Cardiac muscle cell (in vitro differentiated cells and primary cell): ENCODE measurements at regions not wholly inside any gene's neighbourhood (a gene's known extent, or its start where the extent isn't known, plus 50 kb on each side); places are given as distances from the start of the nearest gene placed in this dataset.

ENCODE experiments used
- DNase-seq, 2 donors: peaks; one replicate each; pipeline versions ENCODE4 v3.0.0 to v3.0.0-alpha.2; 2010 to 2017; ENCODE audit warnings: low read depth in 1 of 2, low spot score in 1 of 2
- H3K27ac ChIP-seq: fragments of 200-600 bp; sonication (generic); 2 replicates; pipeline ENCODE4 v1.5.1; 2016
- H3K27me3 ChIP-seq: fragments of 200-600 bp; sonication (generic); 2 replicates; pipeline ENCODE4 v1.6.0; 2016; ENCODE audit warnings: control low read depth
- H3K36me3 ChIP-seq: fragments of 200-600 bp; sonication (generic); 2 replicates; pipeline ENCODE4 v1.5.1; 2016; ENCODE audit warnings: control low read depth
- H3K4me1 ChIP-seq: fragments of 200-600 bp; sonication (generic); 2 replicates; pipeline ENCODE4 v1.8.1; 2017; ENCODE audit warnings: low read depth, mild to moderate bottlenecking, mixed run types
- H3K4me3 ChIP-seq: fragments of 200-600 bp; sonication (generic); 2 replicates; pipeline ENCODE4 v1.5.1; 2016; ENCODE audit warnings: mild to moderate bottlenecking
- H3K9me3 ChIP-seq: fragments of 200-600 bp; sonication (generic); 2 replicates; pipeline ENCODE4 v1.5.1; 2017; ENCODE audit warnings: low read depth, mild to moderate bottlenecking, control low read depth
- TF ChIP-seq, protein P1 (sequence below): IDR thresholded peaks from 2 replicates; pipeline ENCODE4 v1.5.1; 2012; ENCODE audit warnings: low read depth, mild to moderate bottlenecking, low read length

DNA sequence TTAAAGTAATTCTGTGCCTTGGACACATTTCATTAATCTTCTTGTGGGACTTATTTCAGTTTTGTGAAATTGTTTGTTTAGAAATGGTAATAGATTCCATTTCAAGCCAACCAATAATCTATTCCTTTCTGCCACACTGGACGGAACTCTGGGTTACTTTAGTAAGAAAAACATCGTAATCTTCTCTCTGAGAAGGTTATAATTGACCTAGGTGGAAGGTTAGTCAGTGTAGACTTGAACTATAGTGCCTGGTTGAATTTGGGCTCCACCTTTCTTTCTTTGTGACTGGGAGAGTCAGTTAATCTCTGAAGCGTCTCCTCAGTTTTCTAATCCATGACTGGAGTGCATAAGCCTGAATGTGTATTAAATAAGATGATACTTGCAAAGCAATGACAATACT, 89.7 kb upstream of the PRLR start:
- H3K4me3 ChIP-seq, result no peak overlapping the region
- no peaks in the 10 kb centered on the region for H3K36me3 ChIP-seq
- no peak overlapping the region for H3K27ac ChIP-seq
- TF ChIP-seq, protein P1, sequence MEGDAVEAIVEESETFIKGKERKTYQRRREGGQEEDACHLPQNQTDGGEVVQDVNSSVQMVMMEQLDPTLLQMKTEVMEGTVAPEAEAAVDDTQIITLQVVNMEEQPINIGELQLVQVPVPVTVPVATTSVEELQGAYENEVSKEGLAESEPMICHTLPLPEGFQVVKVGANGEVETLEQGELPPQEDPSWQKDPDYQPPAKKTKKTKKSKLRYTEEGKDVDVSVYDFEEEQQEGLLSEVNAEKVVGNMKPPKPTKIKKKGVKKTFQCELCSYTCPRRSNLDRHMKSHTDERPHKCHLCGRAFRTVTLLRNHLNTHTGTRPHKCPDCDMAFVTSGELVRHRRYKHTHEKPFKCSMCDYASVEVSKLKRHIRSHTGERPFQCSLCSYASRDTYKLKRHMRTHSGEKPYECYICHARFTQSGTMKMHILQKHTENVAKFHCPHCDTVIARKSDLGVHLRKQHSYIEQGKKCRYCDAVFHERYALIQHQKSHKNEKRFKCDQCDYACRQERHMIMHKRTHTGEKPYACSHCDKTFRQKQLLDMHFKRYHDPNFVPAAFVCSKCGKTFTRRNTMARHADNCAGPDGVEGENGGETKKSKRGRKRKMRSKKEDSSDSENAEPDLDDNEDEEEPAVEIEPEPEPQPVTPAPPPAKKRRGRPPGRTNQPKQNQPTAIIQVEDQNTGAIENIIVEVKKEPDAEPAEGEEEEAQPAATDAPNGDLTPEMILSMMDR, result no peak
- no peaks in the 10 kb centered on the region for H3K27me3 ChIP-seq
- no peaks in the 10 kb centered on the region for H3K9me3 ChIP-seq
- H3K4me1 ChIP-seq, result peaks cover 11% of the 10 kb centered on the region
- no peak for DNase-seq

DNA sequence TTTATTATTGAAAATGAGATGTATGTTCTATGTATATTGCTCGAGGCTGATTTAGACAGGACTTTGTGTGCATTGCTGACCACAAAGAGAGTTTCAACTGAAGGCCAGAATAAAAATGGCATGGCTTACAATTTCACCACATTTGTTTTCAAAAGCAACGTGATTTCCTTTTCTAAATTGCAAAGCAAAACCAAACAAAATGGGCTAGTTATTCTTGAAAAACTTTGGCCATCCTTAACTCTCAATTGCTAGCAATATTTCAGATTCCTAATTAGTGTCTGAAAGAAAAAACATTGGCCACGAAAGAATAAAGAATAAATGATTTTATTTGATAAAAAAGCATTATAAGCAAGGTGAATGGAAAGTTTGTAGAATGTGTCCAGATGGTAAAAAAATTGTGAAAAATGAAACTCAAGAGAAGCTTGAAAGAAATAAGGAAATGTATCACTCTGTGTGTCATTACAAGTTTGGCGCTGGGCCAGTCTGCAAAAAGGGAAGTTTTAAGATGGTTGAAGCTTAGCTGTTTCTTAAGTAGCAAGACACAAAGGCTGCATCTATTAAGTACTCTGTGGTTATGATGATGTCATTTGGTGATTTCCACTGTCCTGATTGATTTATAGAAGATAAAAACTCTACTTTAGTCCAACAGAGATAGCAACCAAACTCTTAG, 89.2 kb upstream of the PRLR start:
- Histone ChIP-seq H3K27ac (no peak overlapping the region), H3K4me3 (no peak overlapping the region), H3K4me1 (peaks cover 11% of the 10 kb centered on the region), H3K36me3 (no peaks in the 10 kb centered on the region), H3K27me3 (no peaks in the 10 kb centered on the region), H3K9me3 (no peaks in the 10 kb centered on the region)
- peak in 1 of 2 donors; percentile 59 for DNase-seq
- TF ChIP-seq, protein P1, result no peak

DNA sequence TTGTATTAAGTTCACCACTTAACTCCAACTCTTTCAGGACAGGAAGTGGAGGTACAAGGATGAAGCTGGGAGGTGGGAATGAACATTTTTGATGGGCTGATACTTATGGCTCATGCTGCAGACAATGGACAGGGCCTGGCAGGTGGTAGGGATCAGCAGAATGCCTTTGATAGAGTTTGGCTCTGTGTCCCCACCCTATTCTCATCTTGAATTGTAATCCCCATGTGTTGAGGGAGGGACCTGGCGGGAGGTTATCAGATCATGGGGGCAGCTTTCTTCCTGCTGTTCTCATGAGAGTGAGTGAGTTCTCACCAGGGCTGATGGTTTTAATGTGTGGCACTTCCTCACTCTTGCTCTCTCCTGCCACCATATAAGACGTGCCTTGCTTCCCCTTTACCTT, 87.3 kb upstream of the PRLR start:
- Histone ChIP-seq H3K27ac (no peak overlapping the region), H3K4me1 (peaks cover 11% of the 10 kb centered on the region), H3K4me3 (no peak overlapping the region), H3K27me3 (no peaks in the 10 kb centered on the region), H3K36me3 (no peaks in the 10 kb centered on the region), H3K9me3 (no peaks in the 10 kb centered on the region)
- DNase-seq, result no peak
- TF ChIP-seq, protein P1, result no peak

DNA sequence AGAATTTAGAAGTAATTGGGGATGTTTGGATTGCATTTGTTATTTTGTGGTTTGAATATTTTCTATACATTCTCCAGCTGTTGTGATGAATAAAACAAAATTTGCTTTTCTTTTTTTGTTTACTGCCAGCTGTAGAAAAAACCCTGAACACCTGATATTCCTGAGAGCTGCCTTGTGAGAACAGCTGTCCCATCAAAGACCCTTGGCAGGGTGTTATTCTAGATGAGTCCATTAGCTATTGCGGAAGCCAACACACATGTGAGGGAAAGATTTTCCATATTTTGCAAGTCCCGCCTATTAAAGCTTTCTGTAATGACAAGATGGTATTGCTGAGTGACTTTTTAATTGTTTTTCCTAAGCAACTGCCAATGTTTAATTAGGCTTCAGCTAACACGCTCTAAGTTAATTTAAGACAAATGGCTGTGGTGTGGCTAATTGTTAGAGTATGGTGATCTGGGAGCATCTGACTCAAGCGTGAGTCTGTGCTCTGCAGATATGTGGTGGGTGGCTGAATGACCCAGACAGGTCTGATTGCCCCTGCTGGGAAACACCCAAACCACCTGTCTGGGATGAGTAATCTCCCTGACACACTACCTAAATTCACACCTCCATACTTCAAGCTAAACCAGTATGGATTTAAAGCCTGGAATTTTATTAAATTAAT, 86.5 kb upstream of the PRLR start:
- peaks cover 7% of the 10 kb centered on the region for H3K4me1 ChIP-seq
- H3K36me3 ChIP-seq, result no peaks in the 10 kb centered on the region
- no peak for DNase-seq
- H3K27ac ChIP-seq, result no peak overlapping the region
- no peaks in the 10 kb centered on the region for H3K9me3 ChIP-seq
- H3K4me3 ChIP-seq, result no peak overlapping the region
- TF ChIP-seq, protein P1, result no peak
- H3K27me3 ChIP-seq, result peaks cover 2% of the 10 kb centered on the region

DNA sequence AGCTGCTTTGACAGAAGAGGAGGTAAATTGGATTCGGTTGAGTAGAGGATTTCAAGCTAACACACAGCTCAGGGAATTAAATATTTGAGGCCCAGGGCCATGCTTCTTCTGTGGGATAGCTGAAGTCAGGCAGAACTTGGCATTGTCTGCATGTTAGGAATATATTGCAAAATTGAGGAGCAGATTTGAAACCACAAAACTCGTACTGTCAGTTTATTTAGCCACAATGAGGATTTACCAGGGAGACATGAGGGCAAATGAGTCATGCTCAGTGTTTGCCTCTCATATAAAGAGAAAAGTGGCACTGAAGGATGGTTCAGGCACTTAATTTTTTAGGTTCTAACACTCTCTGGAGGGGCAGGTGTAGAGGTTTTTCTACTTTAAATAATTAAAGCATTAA, 83.0 kb upstream of the PRLR start:
- no peak overlapping the region for H3K4me3 ChIP-seq
- no peak overlapping the region for H3K27ac ChIP-seq
- H3K9me3 ChIP-seq, result no peaks in the 10 kb centered on the region
- TF ChIP-seq, protein P1, result no peak
- H3K36me3 ChIP-seq, result no peaks in the 10 kb centered on the region
- DNase-seq, result peak in 1 of 2 donors; percentile 87
- peaks cover 3% of the 10 kb centered on the region for H3K27me3 ChIP-seq
- peaks cover 5% of the 10 kb centered on the region for H3K4me1 ChIP-seq
